Pons (tissue), 1 donor: ENCODE measurements at regions not wholly inside any gene's neighbourhood (a gene's known extent, or its start where the extent isn't known, plus 50 kb on each side); places are given as distances from the start of the nearest gene placed in this dataset.

Experiments used
- DNase-seq: peaks from one replicate; pipeline ENCODE4 v3.0.0-alpha.2; 2016; ENCODE audit warnings: low spot score

DNA sequence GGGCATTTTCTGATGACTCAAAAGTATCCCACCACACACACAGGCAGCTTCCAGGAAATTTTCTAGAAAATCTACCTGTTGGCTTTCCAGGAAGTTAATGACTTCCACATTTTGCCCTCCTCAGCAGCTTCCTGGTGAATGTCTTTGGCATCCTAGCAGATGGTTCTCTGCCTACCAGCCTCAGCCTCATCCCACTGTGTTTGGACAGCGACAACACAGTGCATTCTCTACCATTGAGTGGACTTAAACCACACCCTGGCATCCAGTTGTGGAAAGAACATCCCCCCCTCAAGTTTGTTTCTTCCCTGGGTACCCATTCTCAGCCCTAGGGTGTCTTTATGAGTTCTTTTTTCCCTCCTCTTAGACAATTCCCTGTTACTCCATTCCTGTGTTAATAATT lies 50.8 kb upstream of the GADL1 start:
- no peak for DNase-seq

DNA sequence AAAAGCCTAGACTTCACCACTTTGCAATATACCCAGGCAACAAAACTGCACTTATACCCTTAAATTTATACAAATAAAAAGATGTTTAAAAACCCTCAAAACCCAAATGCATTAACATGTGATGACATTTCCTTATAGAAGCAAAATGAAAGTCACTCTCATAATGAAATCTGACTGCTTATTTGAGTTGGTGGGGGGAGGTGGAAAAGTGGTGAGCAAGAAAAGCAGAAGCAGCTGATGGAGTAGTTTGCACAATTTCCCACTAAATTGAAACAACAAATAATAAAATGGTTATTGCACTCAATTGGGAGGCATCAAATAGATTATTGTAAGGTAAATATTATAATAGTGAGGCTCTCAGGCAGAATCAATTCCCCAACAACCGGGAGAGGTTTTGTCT lies 54.0 kb upstream of the GADL1 start:
- no peak for DNase-seq

DNA sequence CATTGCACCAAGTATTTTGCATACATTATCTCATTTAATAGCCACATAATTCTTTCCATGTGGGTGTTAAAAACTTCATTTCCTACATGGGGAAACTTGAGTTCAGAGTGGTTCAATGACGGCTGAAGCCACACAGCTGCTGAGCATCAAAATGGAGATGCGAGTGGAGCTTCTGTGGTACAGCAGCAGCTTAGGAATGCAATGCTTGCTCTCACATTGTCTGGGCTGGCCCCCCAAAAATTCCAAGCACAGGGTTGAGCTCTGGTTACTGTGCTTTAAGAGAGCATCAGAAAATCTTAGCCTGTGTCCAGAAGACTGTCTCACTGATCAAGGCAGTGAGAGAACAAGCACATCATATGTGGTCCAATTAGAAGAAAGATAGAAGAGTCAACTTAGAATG lies 57.4 kb upstream of the GADL1 start:
- no peak for DNase-seq

DNA sequence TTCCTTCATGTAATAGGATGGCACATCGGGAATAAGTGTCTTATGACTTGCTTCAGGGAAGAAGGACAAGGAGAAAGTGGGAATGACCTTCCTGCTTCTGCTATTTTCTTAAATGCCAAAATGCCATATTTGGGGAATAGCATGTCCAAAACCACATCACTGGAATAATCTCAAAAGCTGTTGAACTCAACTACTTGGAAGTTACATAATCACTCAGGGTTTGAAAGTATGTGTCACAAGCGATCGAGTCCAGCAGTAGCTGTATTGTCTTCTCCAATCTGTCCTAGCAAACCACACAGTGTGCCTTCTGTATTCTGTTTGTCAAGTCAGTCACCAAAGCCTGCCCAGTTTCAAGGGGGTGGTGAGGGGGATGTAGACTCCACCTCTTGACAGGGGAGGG lies 58.3 kb upstream of the GADL1 start:
- DNase-seq: no peak

DNA sequence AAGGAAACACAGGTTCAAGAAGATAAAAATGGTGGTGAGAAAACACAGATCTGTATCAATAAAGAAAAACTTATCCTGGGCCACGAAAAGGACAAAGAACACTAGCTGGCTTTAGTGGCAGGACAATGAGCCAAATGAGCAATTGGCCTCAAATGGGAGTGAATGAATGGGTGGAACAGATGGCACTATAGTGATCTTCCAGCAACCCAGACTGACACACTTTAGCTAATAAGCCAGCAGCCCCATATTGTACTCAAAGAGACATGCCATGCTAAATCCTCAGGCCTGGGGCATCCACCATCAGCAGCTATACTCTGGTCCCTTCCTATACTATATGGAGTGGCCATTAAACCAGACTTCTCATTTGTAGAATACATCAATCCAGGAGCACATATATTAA lies 60.0 kb upstream of the GADL1 start:
- DNase-seq: peak; percentile 27

DNA sequence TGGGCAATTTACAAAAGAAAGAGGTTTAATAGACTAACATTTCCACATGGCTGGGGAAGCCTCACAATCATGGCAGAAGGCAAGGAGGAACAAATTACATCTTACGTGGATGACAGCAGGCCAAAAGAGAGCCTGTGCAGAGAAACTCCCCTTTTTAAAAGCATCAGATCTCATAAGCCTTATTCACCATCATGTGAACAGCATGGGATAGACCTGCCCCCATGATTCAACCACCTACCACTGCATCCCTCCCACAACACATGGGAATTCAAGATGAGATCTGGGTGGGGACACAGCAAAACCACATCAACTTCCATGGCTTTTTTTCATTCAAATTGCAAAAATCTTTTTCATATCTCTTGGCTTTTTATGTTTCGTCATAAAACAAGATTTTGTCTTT lies 67.6 kb upstream of the GADL1 start:
- DNase-seq: no peak

DNA sequence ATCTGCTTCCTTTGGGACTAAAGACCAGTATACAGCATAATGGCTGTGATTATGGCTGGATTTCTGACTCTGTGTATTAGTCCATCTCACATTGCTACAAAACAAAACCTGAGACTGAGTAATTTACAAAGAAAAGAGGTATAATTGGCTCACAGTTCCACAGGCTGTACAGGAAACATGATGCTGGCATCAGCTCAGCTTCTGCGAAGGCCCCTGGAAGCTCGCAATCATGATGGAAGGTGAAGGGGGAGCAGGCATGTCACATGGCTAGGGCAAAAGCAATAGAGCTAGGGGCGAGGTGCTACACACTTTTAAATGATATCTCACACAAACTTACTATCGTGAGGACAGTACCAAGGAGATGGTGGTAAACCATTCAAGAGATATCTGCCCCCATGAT lies 68.0 kb upstream of the GADL1 start:
- DNase-seq: no peak

DNA sequence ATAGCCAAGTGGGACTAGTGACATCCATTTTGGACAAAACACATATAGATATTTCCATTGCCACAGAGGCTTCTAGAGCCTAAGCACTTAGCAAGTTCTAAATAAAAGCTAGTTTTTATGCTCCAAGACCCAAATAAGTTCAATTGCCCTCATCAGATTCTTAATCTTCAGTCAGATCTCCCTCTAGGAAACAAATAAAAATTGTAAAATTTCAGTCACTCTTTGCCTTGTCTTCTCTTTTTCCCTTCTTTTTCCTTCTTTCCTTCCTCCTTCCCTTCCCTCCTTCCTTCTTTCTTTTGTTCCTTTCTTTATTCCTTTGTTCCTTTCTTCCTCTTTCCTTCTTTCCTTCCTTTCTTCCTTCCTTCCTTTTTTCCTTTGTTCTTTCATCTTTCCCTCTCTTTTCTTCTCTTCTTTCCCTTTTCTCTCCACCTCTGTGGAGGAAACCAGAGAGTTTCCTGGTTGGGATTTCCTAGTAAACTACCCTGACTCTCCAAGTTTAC lies 68.8 kb upstream of the GADL1 start:
- no peak for DNase-seq

DNA sequence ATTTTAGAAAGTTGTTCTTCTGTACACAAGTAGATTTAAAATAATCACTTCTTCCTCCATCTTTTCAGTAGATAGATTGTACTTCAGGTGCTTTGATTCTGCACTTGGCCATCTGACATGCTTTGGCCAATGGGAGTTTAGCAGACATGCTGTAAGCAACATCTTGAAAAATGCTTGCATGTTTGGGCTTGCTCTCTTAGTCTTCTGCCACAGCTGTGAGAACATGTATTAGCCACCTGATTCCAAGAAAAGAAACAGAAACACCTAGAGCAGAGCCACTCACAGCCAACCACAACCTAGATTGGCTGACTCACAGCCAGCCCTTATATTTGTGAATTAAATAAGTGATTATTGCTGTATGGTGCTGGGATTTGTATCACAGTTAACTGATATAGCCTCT lies 70.2 kb upstream of the GADL1 start:
- no peak for DNase-seq

DNA sequence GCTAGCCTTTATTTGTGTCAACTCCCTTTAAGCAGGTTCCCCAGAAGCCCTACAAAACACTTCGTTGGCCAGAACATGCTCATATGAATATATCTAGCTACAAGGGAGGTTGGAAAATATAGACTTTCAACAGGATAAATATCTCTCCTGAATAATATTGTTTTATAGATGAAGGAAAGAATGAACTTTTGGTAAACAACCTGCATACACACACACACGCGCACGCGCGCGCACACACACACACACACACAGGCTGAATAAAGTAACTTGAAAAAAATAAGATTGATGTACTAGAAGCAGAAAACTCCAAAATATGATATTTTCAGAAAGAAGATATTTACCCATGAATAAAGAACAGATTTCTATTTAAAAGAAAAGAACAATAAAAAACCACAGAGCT lies 72.4 kb upstream of the GADL1 start:
- no peak for DNase-seq

DNA sequence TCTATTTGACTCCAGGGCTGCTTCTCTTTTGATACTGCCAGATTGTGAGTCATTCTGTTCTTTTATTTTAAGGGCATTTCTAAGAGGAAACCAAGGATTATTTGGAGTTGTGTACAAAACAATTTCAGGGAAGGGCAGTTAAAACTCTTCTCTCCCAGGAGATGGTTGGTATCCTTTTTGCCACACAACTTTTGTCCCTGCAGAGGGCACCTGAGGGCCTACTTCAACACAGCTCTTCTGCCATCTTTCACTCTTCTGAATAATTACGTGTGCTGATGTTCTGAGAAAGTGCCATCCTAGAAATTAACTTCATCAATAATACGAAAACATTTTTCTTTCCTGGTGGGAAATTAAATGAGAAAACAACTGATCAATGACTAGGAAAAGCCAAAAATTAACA lies 75.7 kb upstream of the GADL1 start:
- peak; percentile 10 for DNase-seq

DNA sequence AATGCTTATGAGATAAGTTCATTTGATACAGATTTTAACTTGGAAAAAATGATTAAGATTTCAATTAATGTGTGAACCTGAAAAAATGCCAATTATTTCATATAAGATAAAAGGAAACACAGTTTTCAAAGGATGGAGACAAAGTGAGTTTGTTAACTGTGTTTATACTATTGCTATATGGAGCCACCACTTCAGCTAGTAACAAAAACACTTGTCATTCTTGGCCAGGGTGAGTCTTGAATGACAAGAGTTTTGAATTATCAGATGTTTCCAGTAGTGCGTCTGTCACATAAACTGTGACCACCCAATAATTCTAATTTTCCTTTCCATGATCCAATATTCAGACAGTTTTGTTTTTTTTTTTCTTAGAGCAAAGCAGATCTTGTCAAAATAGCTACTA lies 78.0 kb upstream of the GADL1 start:
- DNase-seq: no peak

DNA sequence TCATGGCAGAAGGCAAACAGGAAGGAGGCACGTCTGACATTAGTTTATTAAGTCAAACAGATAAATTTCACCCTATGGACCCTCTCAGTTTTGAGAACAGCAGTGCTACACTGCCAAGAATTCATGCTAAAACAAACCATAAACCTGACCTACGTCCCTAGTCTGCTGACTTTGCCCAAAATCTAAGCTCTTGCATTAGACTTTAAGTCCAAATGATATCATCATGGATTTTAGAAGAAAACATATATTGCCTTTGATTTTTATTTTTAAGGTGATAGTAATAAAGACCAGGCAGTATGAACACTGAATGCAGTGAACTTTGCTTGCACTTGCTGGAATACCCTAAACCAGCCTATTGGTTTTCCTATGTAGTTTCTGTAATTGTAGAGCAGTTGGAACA lies 79.6 kb upstream of the GADL1 start:
- DNase-seq: no peak

DNA sequence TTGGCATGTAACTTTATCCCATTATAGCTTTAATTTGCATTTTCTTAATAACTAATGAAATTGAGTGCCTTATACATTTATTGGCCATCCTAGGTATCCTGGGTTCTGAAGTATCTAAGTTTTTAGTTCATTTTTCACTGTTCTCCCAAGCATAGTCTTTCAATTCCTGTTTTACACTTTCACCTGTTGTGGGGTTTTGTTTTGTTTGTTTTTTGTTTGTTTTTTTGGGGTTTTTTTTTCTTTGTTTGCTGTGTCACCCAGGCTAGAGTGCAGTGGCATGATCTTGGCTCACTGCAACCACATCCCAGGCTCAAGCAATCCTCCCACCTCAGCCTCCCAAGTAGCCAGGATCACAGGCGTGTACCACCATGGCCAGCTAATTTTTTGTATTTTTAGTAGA lies 83.1 kb upstream of the GADL1 start:
- no peak for DNase-seq

DNA sequence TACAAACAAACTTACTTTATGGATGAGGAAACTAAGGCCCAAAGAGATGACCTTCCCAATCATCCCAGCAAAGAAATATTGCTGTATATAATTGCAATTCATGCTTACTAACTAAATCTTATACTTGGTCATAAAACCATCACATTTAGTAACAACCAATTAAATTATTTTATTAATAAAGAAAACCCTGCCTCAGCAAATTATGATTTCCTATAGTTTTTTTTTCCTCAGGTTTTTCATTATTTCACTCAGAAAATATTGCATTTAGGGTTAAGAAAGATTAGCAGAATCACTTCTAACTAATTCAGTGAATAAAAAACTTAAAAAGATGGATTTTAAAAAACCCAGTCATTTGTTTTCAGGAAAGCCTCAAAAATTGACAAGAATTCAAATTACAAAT lies 86.5 kb upstream of the GADL1 start:
- DNase-seq: no peak

DNA sequence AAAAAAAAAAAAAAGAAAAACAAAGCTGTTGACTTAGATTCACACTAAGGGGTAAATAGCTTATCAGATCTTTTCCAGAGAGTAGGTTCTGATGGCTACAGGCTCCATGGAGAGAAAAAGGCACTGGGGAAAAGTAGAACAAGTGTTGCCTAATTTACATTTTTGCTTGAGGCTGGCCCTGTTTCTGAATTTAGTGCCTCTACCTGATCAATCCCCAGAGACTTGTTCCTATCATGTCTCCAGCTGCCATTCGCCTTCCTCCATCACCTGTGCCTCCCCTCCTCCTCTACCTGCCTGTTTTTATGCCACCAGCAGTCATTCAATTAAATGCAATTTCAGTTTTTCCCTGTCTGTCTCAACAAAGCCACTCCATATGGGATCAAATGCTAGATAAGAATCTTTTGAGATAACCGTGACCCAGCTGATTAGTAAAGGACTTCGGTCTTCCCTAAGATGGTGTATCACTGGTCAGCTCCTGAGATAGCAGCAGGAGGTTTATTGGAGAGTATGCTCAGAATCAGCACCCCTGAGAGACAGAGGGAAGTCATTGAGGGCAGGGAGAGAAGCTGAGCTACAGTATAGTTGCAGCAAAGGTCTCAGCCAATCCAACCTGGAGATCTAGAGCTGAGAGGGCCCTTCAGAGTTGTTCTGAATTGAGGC lies 88.1 kb upstream of the GADL1 start:
- no peak for DNase-seq

DNA sequence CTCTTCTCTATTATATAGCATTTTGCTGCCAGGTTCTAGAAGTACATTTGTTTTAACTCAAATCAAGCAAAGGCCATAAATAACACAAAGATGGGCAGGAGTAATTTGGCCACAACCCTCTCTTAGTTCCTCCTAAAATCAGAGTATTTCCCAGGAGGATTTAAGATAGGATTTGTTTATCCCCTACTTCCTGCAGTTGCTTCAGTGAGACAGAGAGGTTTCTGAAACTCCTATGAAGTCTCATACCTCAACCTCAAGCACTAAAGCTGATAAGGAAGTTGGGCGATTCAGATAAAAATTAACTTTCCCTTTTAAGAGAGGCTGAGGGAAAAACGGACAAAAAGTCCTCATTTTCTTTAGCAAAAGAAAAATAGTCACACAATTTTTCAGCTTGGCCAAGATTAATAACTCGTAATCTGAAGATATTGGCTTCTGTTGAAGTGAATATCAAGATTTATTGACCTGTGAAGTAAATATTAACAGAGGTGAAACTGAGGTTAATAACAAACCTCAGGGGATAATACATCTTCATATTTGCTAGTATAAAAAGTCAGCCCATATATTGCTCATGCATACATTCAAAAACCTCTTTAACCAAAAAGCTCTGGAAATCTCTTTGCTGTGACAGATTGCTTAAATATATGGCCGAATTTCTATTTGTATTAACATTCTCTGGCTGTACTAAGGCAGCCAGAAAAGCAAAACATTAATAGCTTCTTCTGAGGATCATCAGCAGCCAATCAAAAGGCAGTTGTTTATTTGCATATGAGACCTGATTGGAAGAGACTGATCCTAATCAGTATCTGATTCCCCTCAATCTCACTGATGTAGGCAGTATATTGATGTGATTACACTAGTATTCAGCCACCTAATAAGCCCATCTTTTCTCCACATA lies 90.6 kb upstream of the GADL1 start:
- no peak for DNase-seq

DNA sequence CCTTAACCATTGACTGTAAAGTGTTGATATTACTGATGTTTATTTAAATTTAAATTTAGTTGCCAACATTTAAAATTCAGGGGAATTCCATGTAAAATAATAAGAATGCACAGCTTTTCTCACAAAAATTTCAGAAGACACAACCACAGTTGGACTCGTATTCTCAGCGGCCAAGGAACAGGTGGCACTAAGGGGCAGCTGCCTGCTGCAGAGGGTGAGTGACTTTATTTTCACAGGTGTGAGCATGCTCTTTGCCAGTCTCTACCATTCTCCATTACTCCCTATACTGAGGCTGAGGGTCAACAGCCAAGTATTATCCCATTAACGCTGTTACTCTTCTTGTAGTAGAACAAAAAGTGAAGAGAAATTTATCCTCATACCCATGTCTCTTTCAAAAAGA lies 92.1 kb upstream of the GADL1 start:
- DNase-seq: no peak

DNA sequence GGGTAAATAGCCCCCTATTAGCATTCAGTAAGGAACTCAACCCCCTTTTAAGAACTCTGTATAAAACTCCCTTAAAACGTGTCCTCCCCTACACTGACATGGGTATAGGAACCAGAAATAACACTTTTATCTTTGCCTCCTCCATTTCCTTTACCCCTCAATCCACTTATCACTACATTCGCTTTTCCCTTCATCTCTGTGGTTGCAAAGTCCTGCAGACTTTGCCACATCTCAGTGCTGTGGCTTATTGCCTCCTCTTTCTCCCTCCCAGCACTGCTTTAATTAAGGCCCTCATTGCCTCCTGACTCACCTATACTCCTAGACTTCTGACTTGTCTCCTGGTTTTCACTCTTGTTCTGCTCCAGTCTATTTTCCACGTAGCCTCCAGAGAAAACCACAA lies 94.3 kb upstream of the GADL1 start:
- DNase-seq: no peak

DNA sequence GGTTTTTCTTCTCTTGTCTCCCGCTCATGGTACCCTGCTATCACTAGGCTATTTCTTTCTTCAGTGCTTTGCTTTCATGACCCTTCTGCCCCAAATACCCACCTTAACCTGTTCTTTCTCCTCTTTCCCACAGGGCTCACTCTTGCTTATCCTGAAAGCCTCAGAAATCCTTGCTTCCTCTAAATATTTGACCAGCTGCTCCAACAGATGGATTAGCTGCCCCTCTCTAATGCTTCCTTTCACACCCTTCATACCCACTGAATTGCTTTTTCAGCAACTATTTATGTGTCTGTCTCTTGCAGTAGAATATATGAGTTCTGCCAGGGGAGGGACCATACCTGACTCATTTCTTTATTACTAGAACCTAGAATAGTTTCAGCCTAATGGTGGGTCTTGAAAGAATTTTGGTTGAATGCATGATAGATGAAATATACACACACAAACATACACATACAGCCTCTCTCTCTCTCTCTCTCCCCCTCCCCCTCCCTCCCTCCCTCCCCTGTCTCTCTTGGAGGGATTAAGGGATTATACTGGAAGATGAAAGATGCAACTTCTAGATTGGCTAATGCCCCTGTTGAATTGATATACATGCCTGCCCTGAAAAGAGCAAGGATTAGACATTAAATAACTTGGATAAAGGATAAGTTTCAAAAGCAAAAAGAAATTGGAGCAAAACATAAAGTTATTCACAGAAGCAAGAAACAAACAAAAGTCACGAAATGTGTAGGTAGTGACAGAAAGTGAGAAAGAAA lies 95.0 kb upstream of the GADL1 start:
- no peak for DNase-seq

DNA sequence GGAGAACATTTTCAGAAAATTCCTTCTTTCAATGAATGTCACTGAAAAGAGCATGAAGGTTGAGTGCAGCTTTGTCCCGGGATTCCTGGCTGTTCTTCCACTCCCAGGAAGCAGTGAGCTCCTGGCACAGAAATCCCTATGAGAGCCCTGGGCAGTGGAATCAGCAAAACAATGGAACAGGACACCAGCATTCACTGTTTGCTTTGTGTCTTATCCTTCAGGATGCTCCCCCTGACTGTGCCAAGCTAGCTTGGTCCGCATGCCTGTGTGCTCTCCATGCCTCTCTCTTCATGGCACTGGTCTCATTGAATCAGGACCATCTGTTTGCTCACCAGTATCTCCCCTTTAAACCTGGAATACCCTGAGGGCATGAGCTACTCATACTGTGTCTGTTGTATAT lies 102.0 kb upstream of the GADL1 start:
- no peak for DNase-seq

DNA sequence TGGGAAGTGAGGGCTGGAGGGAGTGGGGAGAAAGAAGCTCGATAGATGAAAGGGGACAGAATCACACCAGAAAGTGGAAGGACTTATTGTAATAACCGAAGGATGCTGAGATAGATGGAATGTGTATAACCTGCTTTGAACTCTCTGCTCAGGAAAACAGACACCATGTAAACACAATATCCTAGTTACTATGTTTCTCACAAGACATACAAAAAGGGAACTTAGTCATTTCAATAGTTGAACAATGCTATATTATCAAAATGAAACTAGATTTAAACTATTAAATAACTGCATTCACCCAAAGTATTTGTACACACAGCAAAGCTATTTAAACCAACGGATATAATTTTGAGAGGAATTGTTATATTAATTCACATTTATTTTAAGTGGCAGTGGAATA lies 108.3 kb upstream of the GADL1 start:
- DNase-seq: no peak
